NCI-H345 treated with DMSO at 0.1 percent for 48 hours (cell line): ENCODE measurements at regions not wholly inside any gene's neighbourhood (a gene's known extent, or its start where the extent isn't known, plus 50 kb on each side); places are given as distances from the start of the nearest gene placed in this dataset.
"Not testable (repeated sequence)": the region's sequence is repeated elsewhere in the genome, so short reads cannot be mapped to it uniquely, and the experiment has no call there.

ENCODE experiments used
- DNase-seq: peaks from one replicate; lab custom pipeline; 2025; ENCODE audit not compliant: unreplicated experiment; lab: John Stamatoyannopoulos, UW

GRCh38 chr14:105675905-105676670 is 149.7 kb downstream of the TMEM121 start:
- DNase-seq, result not testable (repeated sequence)

- not testable (repeated sequence) for DNase-seq
Observed at GRCh38 chr14:105678057-105678456, 151.7 kb downstream of the TMEM121 start.

GRCh38 chr14:105678996-105679958 is 152.9 kb downstream of the TMEM121 start:
- not testable (repeated sequence) for DNase-seq

GRCh38 chr14:105679959-105680735 is 153.8 kb downstream of the TMEM121 start:
- not testable (repeated sequence) for DNase-seq

- not testable (repeated sequence) for DNase-seq
Observed at GRCh38 chr14:105680736-105681098, 154.3 kb downstream of the TMEM121 start.

- DNase-seq, result not testable (repeated sequence)
Observed at GRCh38 chr14:105681606-105682185, 155.3 kb downstream of the TMEM121 start.

- DNase-seq, result not testable (repeated sequence)
Observed at GRCh38 chr14:105682442-105682841, 156.1 kb downstream of the TMEM121 start.

GRCh38 chr14:105682956-105683570 is 156.7 kb downstream of the TMEM121 start:
- DNase-seq, result no peak

GRCh38 chr14:105684056-105684455 is 157.7 kb downstream of the TMEM121 start:
- DNase-seq, result not testable (repeated sequence)

- DNase-seq, result not testable (repeated sequence)
Observed at GRCh38 chr14:105684597-105684996, 158.2 kb downstream of the TMEM121 start.

- DNase-seq, result no peak
Observed at GRCh38 chr14:105685003-105685402, 158.6 kb downstream of the TMEM121 start.

GRCh38 chr14:105685605-105686004 is 159.2 kb downstream of the TMEM121 start:
- DNase-seq, result not testable (repeated sequence)

GRCh38 chr14:105686050-105686449 is 159.7 kb downstream of the TMEM121 start:
- not testable (repeated sequence) for DNase-seq

- DNase-seq, result not testable (repeated sequence)
Observed at GRCh38 chr14:105686462-105687170, 160.2 kb downstream of the TMEM121 start.

- DNase-seq, result not testable (repeated sequence)
Observed at GRCh38 chr14:105687171-105688022, 161.0 kb downstream of the TMEM121 start.

GRCh38 chr14:105688023-105688351 is 161.6 kb downstream of the TMEM121 start:
- not testable (repeated sequence) for DNase-seq

- DNase-seq, result not testable (repeated sequence)
Observed at GRCh38 chr14:105688664-105689221, 162.4 kb downstream of the TMEM121 start.

- no peak for DNase-seq
Observed at GRCh38 chr14:105689722-105690121, 163.3 kb downstream of the TMEM121 start.
